H9 (cell line): ENCODE measurements at regions not wholly inside any gene's neighbourhood (a gene's known extent, or its start where the extent isn't known, plus 50 kb on each side); places are given as distances from the start of the nearest gene placed in this dataset.

ENCODE experiments used
- DNase-seq: peaks from one replicate; pipeline ENCODE4 v3.0.0-alpha.2; 2017
- H2AFZ ChIP-seq: one replicate; pipeline ENCODE4 v1.6.1; 2013; ENCODE audit warnings: mild to moderate bottlenecking, low read length, control low read depth, moderate library complexity
- H2AK5ac ChIP-seq: 2 replicates; pipeline ENCODE4 v1.6.1; 2013; ENCODE audit warnings: low read length, control low read depth, mixed read lengths; ENCODE audit not compliant: insufficient read length
- H2BK120ac ChIP-seq: one replicate; pipeline ENCODE4 v1.6.1; 2013; ENCODE audit warnings: low read depth, mild to moderate bottlenecking, low read length, control low read depth, inconsistent platforms; ENCODE audit not compliant: poor library complexity, severe bottlenecking
- H2BK12ac ChIP-seq: 2 replicates; pipeline ENCODE4 v1.6.1; 2013; ENCODE audit warnings: low read length, control low read depth, mixed read lengths, low read depth; ENCODE audit not compliant: insufficient read length
- H2BK15ac ChIP-seq: 2 replicates; pipeline ENCODE4 v1.6.1; 2013; ENCODE audit warnings: low read depth, low read length, control low read depth
- H2BK20ac ChIP-seq: one replicate; pipeline ENCODE4 v1.6.1; 2013; ENCODE audit warnings: low read depth, mild to moderate bottlenecking, low read length, control low read depth, inconsistent platforms; ENCODE audit not compliant: poor library complexity, severe bottlenecking
- H2BK5ac ChIP-seq: 2 replicates; pipeline ENCODE4 v1.6.1; 2013; ENCODE audit warnings: low read length, control low read depth, mixed read lengths; ENCODE audit not compliant: insufficient read length
- H3K14ac ChIP-seq: 2 replicates; pipeline ENCODE4 v1.6.1; 2013; ENCODE audit warnings: low read length, control low read depth; ENCODE audit not compliant: insufficient read depth
- H3K18ac ChIP-seq: 2 replicates; pipeline ENCODE4 v1.6.1; 2013; ENCODE audit warnings: low read depth, mild to moderate bottlenecking, mixed read lengths, low read length, control low read depth; ENCODE audit not compliant: insufficient read length
- H3K23ac ChIP-seq: 2 replicates; pipeline ENCODE4 v1.6.1; 2013; ENCODE audit warnings: low read length, control low read depth, mixed read lengths, low read depth; ENCODE audit not compliant: insufficient read length
- H3K23me2 ChIP-seq: 2 replicates; pipeline ENCODE4 v1.6.1; 2013; ENCODE audit warnings: low read depth, mild to moderate bottlenecking, mixed read lengths, low read length, control low read depth; ENCODE audit not compliant: insufficient read length, poor library complexity, severe bottlenecking
- H3K27ac ChIP-seq: 2 replicates; pipeline ENCODE4 v1.5.1; 2013; ENCODE audit warnings: low read length, control low read depth, mixed read lengths, low read depth; ENCODE audit not compliant: insufficient read length
- H3K27me3 ChIP-seq: 2 replicates; pipeline ENCODE4 v1.6.1; 2013; ENCODE audit warnings: low read length, control low read depth, inconsistent platforms; ENCODE audit not compliant: insufficient read depth
- H3K4ac ChIP-seq: 2 replicates; pipeline ENCODE4 v1.6.1; 2013; ENCODE audit warnings: low read depth, mild to moderate bottlenecking, control low read depth, inconsistent platforms, low read length, moderate library complexity
- H3K4me1 ChIP-seq: 2 replicates; pipeline ENCODE4 v1.6.1; 2013; ENCODE audit warnings: low read length, control low read depth, inconsistent platforms; ENCODE audit not compliant: insufficient read depth
- H3K4me2 ChIP-seq: 2 replicates; pipeline ENCODE4 v1.6.1; 2013; ENCODE audit warnings: low read length, control low read depth, mixed read lengths; ENCODE audit not compliant: insufficient read length, insufficient read depth
- H3K56ac ChIP-seq: 2 replicates; pipeline ENCODE4 v1.6.1; 2013; ENCODE audit warnings: low read depth, mild to moderate bottlenecking, mixed read lengths, low read length, control low read depth; ENCODE audit not compliant: insufficient read length
- H3K79me1 ChIP-seq: 2 replicates; pipeline ENCODE4 v1.6.1; 2013; ENCODE audit warnings: low read depth, mild to moderate bottlenecking, moderate library complexity, low read length, control low read depth, inconsistent platforms; ENCODE audit not compliant: insufficient read depth, poor library complexity, severe bottlenecking
- H3K79me2 ChIP-seq: 2 replicates; pipeline ENCODE4 v1.6.1; 2013; ENCODE audit warnings: low read length, control low read depth, inconsistent platforms; ENCODE audit not compliant: insufficient read depth
- H3K9ac ChIP-seq: 2 replicates; pipeline ENCODE4 v1.6.1; 2013; ENCODE audit warnings: low read length, control low read depth, mixed read lengths; ENCODE audit not compliant: insufficient read length; ENCODE audit errors: extremely low read depth
- H3K9me3 ChIP-seq: one replicate; pipeline ENCODE4 v1.6.1; 2013; ENCODE audit warnings: low read depth, low read length, inconsistent platforms; ENCODE audit not compliant: control insufficient read depth
- H3T11ph ChIP-seq: one replicate; pipeline ENCODE4 v1.6.1; 2013; ENCODE audit warnings: mild to moderate bottlenecking, low read length, control low read depth, inconsistent platforms
- H4K20me1 ChIP-seq: one replicate; pipeline ENCODE4 v1.6.1; 2013; ENCODE audit not compliant: control insufficient read depth, insufficient read length, insufficient read depth
- H4K5ac ChIP-seq: 2 replicates; pipeline ENCODE4 v1.6.1; 2013; ENCODE audit warnings: low read depth, mild to moderate bottlenecking, mixed read lengths, low read length, control low read depth; ENCODE audit not compliant: insufficient read length
- H4K8ac ChIP-seq: replicated peaks from 2 replicates; pipeline ENCODE4 v1.6.1; 2013; ENCODE audit warnings: low read length, control low read depth, mixed read lengths, low read depth; ENCODE audit not compliant: insufficient read length
- H4K91ac ChIP-seq: 2 replicates; pipeline ENCODE4 v1.6.1; 2013; ENCODE audit warnings: low read depth, mild to moderate bottlenecking, moderate library complexity, mixed read lengths, low read length, control low read depth; ENCODE audit not compliant: insufficient read length
- H3K27ac Mint-ChIP-seq, 3 experiments: 2 replicates in 2 of 3; 3 replicates in 1 of 3; pipeline ENCODE4 v1.8.0; 2020 to 2021; ENCODE audit warnings: mixed read lengths in 3 of 3, mild to moderate bottlenecking in 1 of 3, moderate library complexity in 1 of 3
- H3K27me3 Mint-ChIP-seq: 2 replicates; pipeline ENCODE4 v1.8.0; 2021; ENCODE audit warnings: low read depth, mild to moderate bottlenecking, moderate library complexity, mixed read lengths
- H3K36me3 Mint-ChIP-seq, 3 experiments: 2 replicates in 2 of 3; 3 replicates in 1 of 3; pipeline ENCODE4 v1.8.0; 2020 to 2021; ENCODE audit warnings: low read depth in 3 of 3, mixed read lengths in 3 of 3; ENCODE audit not compliant: insufficient read depth in 1 of 3
- H3K4me1 Mint-ChIP-seq, 2 experiments: 2 replicates each; pipeline ENCODE4 v1.8.0; 2020; ENCODE audit warnings: mixed read lengths in 2 of 2
- H3K4me3 Mint-ChIP-seq, 2 experiments: 2 replicates in 1 of 2; 3 replicates in 1 of 2; pipeline ENCODE4 v1.8.0; 2020 to 2021; ENCODE audit warnings: mild to moderate bottlenecking in 2 of 2, mixed read lengths in 2 of 2, moderate library complexity in 1 of 2
- H3K9me3 Mint-ChIP-seq, 2 experiments: 2 replicates in 1 of 2; 3 replicates in 1 of 2; pipeline ENCODE4 v1.8.0; 2020; ENCODE audit warnings: mild to moderate bottlenecking in 2 of 2, mixed read lengths in 2 of 2, moderate library complexity in 1 of 2
- CTCF ChIP-seq: fragments of 200-600 bp; sonication (generic); conservative IDR thresholded peaks from 3 replicates; pipeline ENCODE4 v1.8.0; 2021; ENCODE audit warnings: antibody characterized with exemption, mild to moderate bottlenecking
- WGBS: extraction: QIAGEN DNeasy Blood & Tissue Kit; methylation state at CpG from one replicate; pipeline ENCODE4 v1.1.7; 2013; ENCODE audit warnings: missing lambda C conversion rate, low lambda C conversion rate, mixed read lengths; ENCODE audit not compliant: insufficient read length; ENCODE audit errors: extremely low coverage; 5-methylcytosine and 5-hydroxymethylcytosine counted together

- peaks cover 39 to 40% of the 10 kb centered on the region in 2 experiments for H3K4me1 Mint-ChIP-seq
- no peak overlapping the region for H3K4me3 Mint-ChIP-seq
These were observed 897.8 kb downstream of the SORCS3 start for GRCh38 chr10:105538874-105539273.

More at GRCh38 chr10:105538874-105539273, 897.8 kb downstream of the SORCS3 start:
- no peak overlapping the region for H2BK12ac ChIP-seq
- no peak overlapping the region for H3T11ph ChIP-seq
- H2AFZ ChIP-seq = no peak overlapping the region
- peak overlapping the region in 2 of 3 experiments; percentile 73 to 80; a peak in 2 of 7 replicates for H3K27ac Mint-ChIP-seq
- H3K4ac ChIP-seq = no peak overlapping the region
- H2BK120ac ChIP-seq = no peak overlapping the region
- H4K91ac ChIP-seq = no peak overlapping the region
- H3K23me2 ChIP-seq = no peaks in the 10 kb centered on the region
- no peaks in the 10 kb centered on the region for H3K36me3 Mint-ChIP-seq
- H4K20me1 ChIP-seq = no peaks in the 10 kb centered on the region
- no peak overlapping the region for H2BK5ac ChIP-seq
- no peak overlapping the region for H3K18ac ChIP-seq
- no CpG with 5 or more reads among the region's 4 CpGs for WGBS
- no peaks in the 10 kb centered on the region for H3K79me2 ChIP-seq
- H2BK20ac ChIP-seq = no peak overlapping the region
- peaks cover 0 to 3% of the 10 kb centered on the region in 2 experiments; a peak in 1 of 5 replicates for H3K9me3 Mint-ChIP-seq
- H3K56ac ChIP-seq = no peak overlapping the region
- H3K4me2 ChIP-seq = no peak overlapping the region
- H4K5ac ChIP-seq = no peak overlapping the region
- H3K27ac ChIP-seq = no peak overlapping the region
- H4K8ac ChIP-seq = no peak overlapping the region
- no peaks in the 10 kb centered on the region for H3K79me1 ChIP-seq
- TF ChIP-seq CTCF = no peak
- no peak overlapping the region for H3K14ac ChIP-seq
- no peaks in the 10 kb centered on the region for H3K27me3 ChIP-seq
- no peaks in the 10 kb centered on the region for H3K4me1 ChIP-seq
- H3K9ac ChIP-seq = no peak overlapping the region
- no peak overlapping the region for H3K23ac ChIP-seq
- peaks cover 4% of the 10 kb centered on the region for H3K27me3 Mint-ChIP-seq
- DNase-seq = peak; percentile 56
- no peak overlapping the region for H2AK5ac ChIP-seq
- H2BK15ac ChIP-seq = no peak overlapping the region
- no peaks in the 10 kb centered on the region for H3K9me3 ChIP-seq
